Trophoblast cell (in vitro differentiated cells and primary cell): ENCODE measurements at regions not wholly inside any gene's neighbourhood (a gene's known extent, or its start where the extent isn't known, plus 50 kb on each side); places are given as distances from the start of the nearest gene placed in this dataset.

Experiments used
- DNase-seq, 2 donors: peaks; one replicate each; pipeline ENCODE4 v3.0.0-alpha.2; 2016
- H2AFZ ChIP-seq: 2 replicates; pipeline ENCODE4 v1.6.1; 2013; ENCODE audit warnings: low read length, moderate library complexity, mild to moderate bottlenecking; ENCODE audit not compliant: insufficient read depth, poor library complexity
- H2AK5ac ChIP-seq: 2 replicates; pipeline ENCODE4 v1.6.1; 2013; ENCODE audit warnings: mild to moderate bottlenecking, low read length
- H2BK120ac ChIP-seq: 2 replicates; pipeline ENCODE4 v1.6.1; 2013; ENCODE audit warnings: low read length, mild to moderate bottlenecking, moderate library complexity; ENCODE audit not compliant: insufficient read depth, poor library complexity
- H2BK12ac ChIP-seq: 2 replicates; pipeline ENCODE4 v1.6.1; 2013; ENCODE audit warnings: mild to moderate bottlenecking, low read length, moderate library complexity
- H2BK5ac ChIP-seq: 2 replicates; pipeline ENCODE4 v1.6.1; 2013; ENCODE audit warnings: low read length, low read depth, moderate library complexity, mild to moderate bottlenecking; ENCODE audit not compliant: poor library complexity
- H3K14ac ChIP-seq: 2 replicates; pipeline ENCODE4 v1.6.1; 2013; ENCODE audit warnings: mild to moderate bottlenecking, low read length
- H3K18ac ChIP-seq: 2 replicates; pipeline ENCODE4 v1.6.1; 2013; ENCODE audit warnings: mild to moderate bottlenecking, low read length
- H3K23ac ChIP-seq: 2 replicates; pipeline ENCODE4 v1.6.1; 2013; ENCODE audit warnings: low read length
- H3K27ac ChIP-seq: 2 replicates; pipeline ENCODE4 v1.5.1; 2013; ENCODE audit warnings: low read depth, mild to moderate bottlenecking, inconsistent platforms, low read length, moderate library complexity
- H3K27me3 ChIP-seq: 2 replicates; pipeline ENCODE4 v1.6.1; 2013; ENCODE audit warnings: inconsistent platforms, mild to moderate bottlenecking, low read length, moderate library complexity; ENCODE audit not compliant: insufficient read depth
- H3K36me3 ChIP-seq, 2 experiments: 1 replicate in 1 of 2; 2 replicates in 1 of 2; pipeline ENCODE4 v1.6.1; 2013; ENCODE audit warnings: low read length in 2 of 2, mild to moderate bottlenecking in 2 of 2, moderate library complexity in 1 of 2; ENCODE audit not compliant: insufficient read depth in 2 of 2, control insufficient read depth in 1 of 2
- H3K4ac ChIP-seq: 2 replicates; pipeline ENCODE4 v1.6.1; 2013; ENCODE audit warnings: low read depth, mild to moderate bottlenecking, low read length, moderate library complexity
- H3K4me1 ChIP-seq, 2 experiments: 1 replicate in 1 of 2; 2 replicates in 1 of 2; pipeline ENCODE4 v1.6.1; 2013; ENCODE audit warnings: low read length in 2 of 2, mild to moderate bottlenecking in 2 of 2, moderate library complexity in 1 of 2; ENCODE audit not compliant: insufficient read depth in 2 of 2, control insufficient read depth in 1 of 2
- H3K4me2 ChIP-seq: 2 replicates; pipeline ENCODE4 v1.6.1; 2013; ENCODE audit warnings: inconsistent platforms, mild to moderate bottlenecking, low read length, moderate library complexity
- H3K4me3 ChIP-seq: 2 replicates; pipeline ENCODE4 v1.5.1; 2013; ENCODE audit warnings: mild to moderate bottlenecking, low read depth, low read length, inconsistent platforms
- H3K79me1 ChIP-seq: one replicate; pipeline ENCODE4 v1.6.1; 2013; ENCODE audit warnings: low read length
- H3K79me2 ChIP-seq: 2 replicates; pipeline ENCODE4 v1.6.1; 2013; ENCODE audit warnings: low read length, mild to moderate bottlenecking; ENCODE audit not compliant: control insufficient read depth, insufficient read depth, poor library complexity
- H3K9ac ChIP-seq: 2 replicates; pipeline ENCODE4 v1.6.1; 2013; ENCODE audit warnings: mild to moderate bottlenecking, low read length
- H3K9me3 ChIP-seq: 2 replicates; pipeline ENCODE4 v1.6.1; 2013; ENCODE audit warnings: low read depth, mild to moderate bottlenecking, control low read depth, inconsistent platforms, low read length; ENCODE audit not compliant: insufficient read depth
- H4K12ac ChIP-seq: 2 replicates; pipeline ENCODE4 v1.6.1; 2013; ENCODE audit warnings: low read depth, mild to moderate bottlenecking, low read length, moderate library complexity
- H4K8ac ChIP-seq: 2 replicates; pipeline ENCODE4 v1.6.1; 2013; ENCODE audit warnings: low read depth, mild to moderate bottlenecking, low read length, moderate library complexity
- H4K91ac ChIP-seq: one replicate; pipeline ENCODE4 v1.6.1; 2013; ENCODE audit warnings: low read depth, mild to moderate bottlenecking, low read length, moderate library complexity
- WGBS: extraction: QIAGEN DNeasy Blood & Tissue Kit; methylation state at CpG from one replicate; pipeline ENCODE4 v1.1.7; 2013; ENCODE audit warnings: missing lambda C conversion rate; ENCODE audit not compliant: insufficient read length, insufficient coverage; ENCODE audit errors: extremely low coverage; 5-methylcytosine and 5-hydroxymethylcytosine counted together

- no peak overlapping the region for H4K91ac ChIP-seq
- H2AK5ac ChIP-seq = no peak overlapping the region
- no peaks in the 10 kb centered on the region for H3K27me3 ChIP-seq
- DNase-seq = no peak
- no peaks in the 10 kb centered on the region for H3K79me2 ChIP-seq
- H3K9me3 ChIP-seq = no peaks in the 10 kb centered on the region
- no peak overlapping the region for H2BK5ac ChIP-seq
- no peak overlapping the region for H3K14ac ChIP-seq
- no peaks in the 10 kb centered on the region for H3K4me1 ChIP-seq
- H3K18ac ChIP-seq = no peak overlapping the region
- H3K9ac ChIP-seq = no peak overlapping the region
- no peak overlapping the region for H3K4me2 ChIP-seq
- H3K36me3 ChIP-seq = peaks cover 0 to 2% of the 10 kb centered on the region in 2 experiments
- no peak overlapping the region for H4K12ac ChIP-seq
- H3K23ac ChIP-seq = no peak overlapping the region
- no peak overlapping the region for H4K8ac ChIP-seq
- no peak overlapping the region for H2AFZ ChIP-seq
- no peak overlapping the region for H3K27ac ChIP-seq
- no peak overlapping the region for H3K4ac ChIP-seq
- H2BK12ac ChIP-seq = no peak overlapping the region
- no peak overlapping the region for H2BK120ac ChIP-seq
- no CpG with 5 or more reads among the region's 3 CpGs for WGBS
- H3K79me1 ChIP-seq = no peaks in the 10 kb centered on the region
- no peak overlapping the region for H3K4me3 ChIP-seq
Observed at GRCh38 chr2:138291805-138292204, 209.8 kb upstream of the SPOPL start.

- H2AFZ ChIP-seq = no peak overlapping the region
- no peak for DNase-seq
- no peak overlapping the region for H2BK120ac ChIP-seq
- H3K14ac ChIP-seq = no peak overlapping the region
- H3K9me3 ChIP-seq = no peaks in the 10 kb centered on the region
- H3K23ac ChIP-seq = no peak overlapping the region
- H4K8ac ChIP-seq = no peak overlapping the region
- H4K91ac ChIP-seq = no peak overlapping the region
- H2BK5ac ChIP-seq = no peak overlapping the region
- H3K4me2 ChIP-seq = no peak overlapping the region
- no peaks in the 10 kb centered on the region for H3K79me2 ChIP-seq
- H3K4me3 ChIP-seq = no peak overlapping the region
- H2AK5ac ChIP-seq = no peak overlapping the region
- H3K4me1 ChIP-seq = no peaks in the 10 kb centered on the region
- H3K27me3 ChIP-seq = no peaks in the 10 kb centered on the region
- no peaks in the 10 kb centered on the region for H3K79me1 ChIP-seq
- H4K12ac ChIP-seq = no peak overlapping the region
- peaks cover under 1 to 2% of the 10 kb centered on the region in 2 experiments for H3K36me3 ChIP-seq
- H3K9ac ChIP-seq = no peak overlapping the region
- H3K4ac ChIP-seq = no peak overlapping the region
- WGBS = no CpG with 5 or more reads among the region's 3 CpGs
- H2BK12ac ChIP-seq = no peak overlapping the region
- H3K27ac ChIP-seq = no peak overlapping the region
- H3K18ac ChIP-seq = no peak overlapping the region
Observed at GRCh38 chr2:138293045-138293444, 208.5 kb upstream of the SPOPL start.

DNA sequence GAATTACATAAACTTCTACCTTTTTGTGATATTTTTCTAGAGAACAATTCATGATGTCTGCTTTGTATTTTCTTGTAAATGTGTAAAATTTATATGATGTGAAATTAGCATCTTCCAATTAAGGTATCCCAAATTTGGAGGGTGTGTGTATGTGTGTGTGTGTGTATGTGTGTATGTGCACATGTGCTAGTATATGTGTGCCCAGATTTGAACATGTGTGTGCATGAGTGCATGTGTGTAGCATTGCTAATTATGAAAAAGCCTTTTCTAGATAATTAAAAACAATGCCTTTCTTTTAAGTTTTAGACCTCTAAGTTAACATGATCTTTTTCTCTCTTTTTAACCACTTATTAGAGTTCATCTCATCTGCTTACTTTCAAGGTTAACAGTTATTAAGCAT is 208.0 kb upstream of the SPOPL start:
- H3K14ac ChIP-seq = no peak overlapping the region
- no peak overlapping the region for H3K4me3 ChIP-seq
- H2BK5ac ChIP-seq = no peak overlapping the region

DNA sequence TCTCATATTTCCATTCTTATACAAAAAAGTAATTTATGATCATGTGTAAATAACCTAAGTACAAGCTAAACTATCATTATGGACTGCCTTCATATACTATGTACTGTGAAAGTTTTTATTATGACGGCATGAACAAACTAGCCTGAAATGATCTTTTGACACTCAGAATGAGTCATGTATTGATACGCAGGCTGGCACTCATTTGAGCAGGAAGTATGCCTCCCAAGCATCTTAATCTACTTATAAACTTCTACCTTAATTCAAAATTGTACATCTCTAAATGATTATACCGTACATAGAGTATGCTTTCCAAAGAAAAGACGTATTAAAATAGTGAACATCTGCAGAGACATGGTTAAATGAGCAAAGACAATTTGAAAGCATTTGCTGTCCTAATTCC is 207.1 kb upstream of the SPOPL start:
- Histone ChIP-seq H3K27ac (no peak overlapping the region), H3K4me3 (no peak overlapping the region), H4K12ac (no peak overlapping the region), H4K91ac (no peak overlapping the region), H3K23ac (no peak overlapping the region), H3K4ac (no peak overlapping the region), H3K27me3 (no peaks in the 10 kb centered on the region), H3K36me3 (peaks cover 0 to 2% of the 10 kb centered on the region in 2 experiments), H2BK12ac (no peak overlapping the region), H3K18ac (no peak overlapping the region), H3K14ac (no peak overlapping the region), H3K4me2 (no peak overlapping the region), H3K79me1 (no peaks in the 10 kb centered on the region), H4K8ac (no peak overlapping the region), H3K9me3 (no peaks in the 10 kb centered on the region), H2AFZ (no peak overlapping the region), H3K4me1 (no peaks in the 10 kb centered on the region), H2BK5ac (no peak overlapping the region), H2AK5ac (no peak overlapping the region), H3K9ac (no peak overlapping the region), H2BK120ac (no peak overlapping the region), H3K79me2 (no peaks in the 10 kb centered on the region)
- no CpG with 5 or more reads among the region's 4 CpGs for WGBS
- DNase-seq = no peak

More for the DNA sequence above, 208.0 kb upstream of the SPOPL start:
- no peak overlapping the region for H3K4me2 ChIP-seq
- DNase-seq = no peak
- H4K91ac ChIP-seq = no peak overlapping the region
- no peak overlapping the region for H4K12ac ChIP-seq
- no peaks in the 10 kb centered on the region for H3K4me1 ChIP-seq
- no peak overlapping the region for H2BK12ac ChIP-seq
- no peak overlapping the region for H2BK120ac ChIP-seq
- H3K23ac ChIP-seq = no peak overlapping the region
- no peaks in the 10 kb centered on the region for H3K79me2 ChIP-seq
- H2AFZ ChIP-seq = no peak overlapping the region
- no peak overlapping the region for H3K4ac ChIP-seq
- peaks cover 1 to 2% of the 10 kb centered on the region in 2 experiments for H3K36me3 ChIP-seq
- no peak overlapping the region for H3K18ac ChIP-seq
- no peak overlapping the region for H2AK5ac ChIP-seq
- H3K27ac ChIP-seq = no peak overlapping the region
- no peak overlapping the region for H3K9ac ChIP-seq
- H3K9me3 ChIP-seq = no peaks in the 10 kb centered on the region
- no peaks in the 10 kb centered on the region for H3K27me3 ChIP-seq
- H4K8ac ChIP-seq = no peak overlapping the region
- H3K79me1 ChIP-seq = no peaks in the 10 kb centered on the region
